ENCODE measurements at regions not wholly inside any gene's neighbourhood (a gene's known extent, or its start where the extent isn't known, plus 50 kb on each side); places are given as distances from the start of the nearest gene placed in this dataset.

GRCh38 chr18:25724121-25724520, 366.3 kb downstream of the SS18 start:
- no peak for TF ChIP-seq POLR2A (IDR thresholded peaks at IDR 0.05; ENCODE audit: low read length)
- TF ChIP-seq GATA1 (IDR thresholded peaks at IDR 0.05; ENCODE audit: low read depth, low read length), result no peak
